Liver (tissue), 8 donors: ENCODE measurements at regions not wholly inside any gene's neighbourhood (a gene's known extent, or its start where the extent isn't known, plus 50 kb on each side); places are given as distances from the start of the nearest gene placed in this dataset.

Experiments used
- DNase-seq: peaks from one replicate; pipeline ENCODE4 v3.0.0-alpha.2; 2017; ENCODE audit warnings: low spot score
- H3K27ac ChIP-seq, 2 donors: one replicate each; pipeline ENCODE4 v1.7.0; 2013; ENCODE audit warnings: inconsistent platforms in 2 of 2, low read length in 2 of 2, control low read depth in 1 of 2, low read depth in 1 of 2, mild to moderate bottlenecking in 1 of 2
- H3K27me3 ChIP-seq, 4 donors: one replicate each; pipeline versions ENCODE4 v1.6.1 to v1.7.0; 2013; ENCODE audit warnings: low read length in 3 of 4, inconsistent platforms in 1 of 4, mild to moderate bottlenecking in 1 of 4, moderate library complexity in 1 of 4; ENCODE audit not compliant: control insufficient read depth in 4 of 4, insufficient read depth in 4 of 4
- H3K36me3 ChIP-seq, 4 donors: one replicate each; pipeline versions ENCODE4 v1.6.1 to v1.7.0; 2013; ENCODE audit warnings: low read length in 3 of 4, mild to moderate bottlenecking in 3 of 4, low read depth in 1 of 4, moderate library complexity in 1 of 4; ENCODE audit not compliant: control insufficient read depth in 4 of 4, insufficient read depth in 3 of 4
- H3K4me1 ChIP-seq, 4 donors: one replicate each; pipeline versions ENCODE4 v1.6.1 to v1.7.0; 2013; ENCODE audit warnings: low read length in 3 of 4, mild to moderate bottlenecking in 3 of 4, moderate library complexity in 1 of 4; ENCODE audit not compliant: control insufficient read depth in 4 of 4, insufficient read depth in 4 of 4
- H3K4me3 ChIP-seq, 3 donors: one replicate each; pipeline versions ENCODE4 v1.6.1 to v1.7.0; 2013; ENCODE audit warnings: low read length in 3 of 3, control low read depth in 1 of 3, low read depth in 1 of 3, mild to moderate bottlenecking in 1 of 3
- H3K9ac ChIP-seq, 2 donors: one replicate each; pipeline ENCODE4 v1.7.0; 2013; ENCODE audit warnings: low read length in 2 of 2, mild to moderate bottlenecking in 2 of 2, moderate library complexity in 2 of 2, control low read depth in 1 of 2, low read depth in 1 of 2
- H3K9me3 ChIP-seq, 4 donors: one replicate each; pipeline versions ENCODE4 v1.6.1 to v1.7.0; 2013; ENCODE audit warnings: low read length in 3 of 4; ENCODE audit not compliant: control insufficient read depth in 4 of 4
- CTCF ChIP-seq: fragments of 150-350 bp; IDR thresholded peaks from 2 replicates; pipeline ENCODE4 v1.5.1; 2017; ENCODE audit warnings: improper control_type of control experiment, low read depth, low read length; ENCODE audit not compliant: missing input control
- EGR1 ChIP-seq, 2 donors: IDR thresholded peaks; 2 replicates each; pipeline ENCODE4 v1.6.1; 2016 to 2018; ENCODE audit warnings: antibody characterized with exemption in 2 of 2, low read depth in 2 of 2
- FOXA1 ChIP-seq: IDR thresholded peaks from 2 replicates; pipeline ENCODE4 v1.6.1; 2016; ENCODE audit warnings: antibody characterized with exemption
- GABPA ChIP-seq, 2 donors: IDR thresholded peaks in 1 of 2; conservative IDR thresholded peaks in 1 of 2; 2 replicates each; pipeline ENCODE4 v1.6.1; 2016; ENCODE audit warnings: antibody characterized with exemption in 2 of 2, mild to moderate bottlenecking in 1 of 2, moderate library complexity in 1 of 2
- HNF4A ChIP-seq, 2 donors: conservative IDR thresholded peaks; 2 replicates each; pipeline ENCODE4 v1.6.1; 2016; ENCODE audit warnings: antibody characterized with exemption in 2 of 2, mild to moderate bottlenecking in 2 of 2
- HNF4G ChIP-seq: IDR thresholded peaks from 2 replicates; pipeline ENCODE4 v1.6.1; 2016; ENCODE audit warnings: antibody characterized with exemption
- NR2F2 ChIP-seq: IDR thresholded peaks from 2 replicates; pipeline ENCODE4 v1.6.1; 2016; ENCODE audit warnings: antibody characterized with exemption
- RAD21 ChIP-seq, 2 donors: IDR thresholded peaks; 2 replicates each; pipeline ENCODE4 v1.6.1; 2016; ENCODE audit warnings: antibody characterized with exemption in 2 of 2, mild to moderate bottlenecking in 2 of 2
- RXRA ChIP-seq, 2 donors: IDR thresholded peaks; 2 replicates each; pipeline ENCODE4 v1.6.1; 2017 to 2018; ENCODE audit warnings: antibody characterized with exemption in 2 of 2, mild to moderate bottlenecking in 1 of 2
- SP1 ChIP-seq: IDR thresholded peaks from 2 replicates; pipeline ENCODE4 v1.6.1; 2018; ENCODE audit warnings: antibody characterized with exemption, mild to moderate bottlenecking
- TAF1 ChIP-seq: conservative IDR thresholded peaks from 2 replicates; pipeline ENCODE4 v1.6.1; 2016; ENCODE audit warnings: antibody characterized with exemption, mild to moderate bottlenecking
- YY1 ChIP-seq: IDR thresholded peaks from 2 replicates; pipeline ENCODE4 v1.6.1; 2016; ENCODE audit warnings: antibody characterized with exemption, mild to moderate bottlenecking
- ZBTB33 ChIP-seq: IDR thresholded peaks from 2 replicates; pipeline ENCODE4 v1.6.1; 2016; ENCODE audit warnings: antibody characterized with exemption
- whole genome bisulfite sequencing: extraction: QIAGEN DNeasy Blood & Tissue Kit; methylation state at CpG from one replicate; pipeline ENCODE4 v1.1.7; 2013; 5-methylcytosine and 5-hydroxymethylcytosine counted together
- TF ChIP-seq, protein P1 (sequence below): IDR thresholded peaks from 2 replicates; pipeline ENCODE4 v1.6.1; 2016; ENCODE audit warnings: antibody characterized with exemption, mild to moderate bottlenecking
- TF ChIP-seq, protein P2 (sequence below): IDR thresholded peaks from 2 replicates; pipeline ENCODE4 v1.6.1; 2016; ENCODE audit warnings: antibody characterized with exemption
- donor health status: healthy.
- donor health status: healthy.
- donor health status: healthy.
- donor health status: healthy.
- donor health status: healthy.

DNA sequence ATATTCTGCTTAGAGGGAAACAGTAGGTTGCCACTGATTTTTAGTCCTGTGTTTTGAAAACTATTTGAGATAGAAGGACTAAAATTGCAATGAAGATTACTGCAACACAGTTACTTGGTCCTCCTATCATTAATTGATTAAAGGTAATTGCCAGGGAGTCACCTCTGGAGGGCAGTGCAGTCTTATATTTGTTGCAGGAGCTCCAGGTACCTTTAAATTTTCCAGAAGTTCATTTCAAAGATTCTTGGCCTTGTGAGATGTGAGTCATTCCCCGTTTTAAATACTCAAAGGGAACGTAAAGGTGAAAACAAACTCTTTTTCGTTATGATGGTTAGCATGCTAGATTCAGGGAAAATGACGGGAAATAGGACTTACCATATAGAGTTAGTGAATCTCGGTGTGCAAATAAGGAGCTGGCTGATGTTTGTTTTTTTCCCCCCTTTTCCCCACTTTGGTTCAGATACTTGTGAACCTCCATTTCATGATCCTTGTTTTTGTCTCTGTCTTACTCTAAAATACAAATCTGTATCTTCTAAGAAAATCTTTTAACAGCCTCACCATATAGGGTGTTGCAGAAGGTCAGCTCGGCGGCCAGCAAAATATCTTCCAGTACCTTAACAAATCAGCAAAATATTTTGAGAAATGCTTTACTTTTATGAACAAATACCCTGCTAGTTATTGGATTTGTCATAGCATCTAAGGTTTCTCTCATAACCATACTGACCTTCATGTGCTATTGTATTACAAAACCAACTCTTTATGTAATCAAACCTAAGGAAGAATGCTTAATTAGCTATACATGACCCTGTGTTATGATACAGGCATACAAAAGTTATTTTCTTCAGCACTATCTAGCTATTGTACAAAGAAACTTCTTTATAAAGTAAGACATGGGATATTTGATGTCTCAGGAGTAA lies 143.0 kb upstream of the HDAC9 start (continued):
- TF ChIP-seq RXRA (IDR thresholded peaks at IDR 0.05) (no peak), FOXA1 (no peak)

DNA sequence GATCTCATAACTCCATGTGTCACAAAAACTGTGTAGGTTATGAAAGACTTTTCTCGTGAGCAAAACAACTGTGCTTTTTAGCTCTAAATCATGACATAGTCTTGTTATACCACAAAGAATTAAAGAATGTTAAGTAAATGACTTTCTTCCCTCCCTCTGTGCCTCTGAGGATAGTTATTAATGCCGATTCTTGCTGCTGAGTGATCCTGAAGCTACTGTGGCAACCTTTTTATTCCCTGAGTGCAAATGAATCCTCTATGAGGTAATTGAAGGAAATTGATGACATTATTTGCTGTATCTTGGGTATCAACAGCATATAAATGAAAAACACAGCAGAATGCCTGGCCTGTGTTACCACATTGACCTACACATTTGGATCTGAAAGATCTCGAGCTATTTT lies 142.2 kb upstream of the HDAC9 start:
- no peak overlapping the region for H3K4me3 ChIP-seq
- TF ChIP-seq EGR1 (IDR thresholded peaks at IDR 0.05; ENCODE audit: low read depth in 2 of 2) = no peak
- 73% methylated on average over 3 of the region's 3 CpGs for WGBS
- H3K9me3 ChIP-seq = no peaks in the 10 kb centered on the region
- H3K4me1 ChIP-seq = no peaks in the 10 kb centered on the region
- H3K9ac ChIP-seq = no peak overlapping the region
- H3K36me3 ChIP-seq = no peaks in the 10 kb centered on the region
- no peaks in the 10 kb centered on the region for H3K27me3 ChIP-seq
- no peak overlapping the region for H3K27ac ChIP-seq
- no peak for DNase-seq

DNA sequence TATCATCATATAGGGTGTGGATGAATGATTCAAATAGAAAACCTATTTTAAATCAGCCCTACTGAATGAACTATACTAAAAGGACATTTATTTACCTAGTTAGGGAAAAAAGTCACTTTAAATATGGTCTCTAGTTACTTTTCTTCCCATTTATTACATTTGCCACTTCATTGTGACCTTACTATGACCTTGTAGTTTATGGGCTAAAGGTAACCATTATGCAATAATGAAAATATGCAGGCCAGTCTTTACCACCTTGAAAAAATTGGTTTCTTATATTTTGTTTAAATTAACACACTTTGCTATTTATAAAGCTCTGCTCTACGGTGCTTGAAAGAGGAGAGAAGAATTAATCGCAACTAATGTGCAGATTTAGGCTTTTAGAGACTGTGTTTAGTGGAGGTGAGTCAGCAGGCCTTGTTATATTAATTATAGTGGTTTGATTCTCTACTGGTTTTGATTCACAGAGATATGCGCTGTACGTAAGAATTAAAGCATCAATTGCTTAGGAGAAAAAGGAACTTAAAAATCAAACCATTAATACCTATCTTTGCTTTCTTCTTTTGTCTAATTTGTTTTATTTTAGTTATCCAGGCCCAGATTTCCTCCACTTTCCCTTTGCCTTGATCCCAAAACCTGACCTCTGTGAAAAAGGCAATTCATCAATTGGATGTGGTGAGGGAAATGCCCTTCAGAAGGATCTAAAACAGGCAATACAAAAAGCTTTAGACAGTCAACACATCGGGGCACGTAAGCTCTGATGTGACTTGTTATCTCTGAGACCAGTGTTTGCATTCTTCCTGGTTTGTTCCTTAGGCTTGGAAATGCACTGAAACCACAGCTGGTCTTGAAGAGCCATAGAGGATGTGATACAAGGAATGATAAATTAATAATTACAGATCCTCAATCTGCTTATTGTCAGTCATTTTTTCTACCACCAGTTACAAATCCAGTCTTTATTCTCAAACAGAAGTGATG lies 141.2 kb upstream of the HDAC9 start:
- no peak overlapping the region for H3K9ac ChIP-seq
- TF ChIP-seq HNF4A (conservative IDR thresholded peaks at IDR 0.05) = no peak
- no peak for TF ChIP-seq RAD21 (IDR thresholded peaks at IDR 0.05)
- TF ChIP-seq RXRA (IDR thresholded peaks at IDR 0.05) = peak in 1 of 2 donors; percentile 11
- H3K27ac ChIP-seq = no peak overlapping the region
- no peak overlapping the region for H3K4me3 ChIP-seq
- no peaks in the 10 kb centered on the region for H3K4me1 ChIP-seq
- H3K36me3 ChIP-seq = no peaks in the 10 kb centered on the region
- WGBS = 84% methylated on average over 6 of the region's 6 CpGs
- no peaks in the 10 kb centered on the region for H3K9me3 ChIP-seq
- no peak for DNase-seq
- H3K27me3 ChIP-seq = no peaks in the 10 kb centered on the region

DNA sequence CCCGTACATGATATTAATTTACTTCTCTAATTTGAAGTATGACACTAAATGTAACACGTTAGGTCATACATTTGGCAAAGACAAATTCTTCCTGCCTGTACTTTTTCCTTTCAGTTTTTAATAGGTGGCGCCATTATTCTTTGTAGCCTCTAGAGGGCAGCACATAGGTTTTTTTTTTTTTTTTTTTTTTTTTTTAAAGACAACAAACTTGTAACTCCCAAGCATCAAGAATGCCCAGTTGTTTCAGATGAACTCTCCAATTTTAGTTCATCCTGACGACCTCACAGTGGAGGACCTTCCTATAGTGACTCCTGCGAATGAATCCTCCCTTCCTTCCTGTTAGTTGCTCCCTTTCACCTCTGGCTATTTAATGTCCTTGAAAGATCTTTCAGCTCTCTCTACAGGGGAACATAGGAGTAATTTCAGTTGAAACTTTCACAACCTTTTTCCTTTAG lies 139.3 kb upstream of the HDAC9 start:
- no peak for DNase-seq
- Histone ChIP-seq H3K9me3 (no peaks in the 10 kb centered on the region), H3K36me3 (no peaks in the 10 kb centered on the region), H3K9ac (no peak overlapping the region), H3K27ac (no peak overlapping the region), H3K4me3 (no peak overlapping the region), H3K4me1 (no peaks in the 10 kb centered on the region), H3K27me3 (no peaks in the 10 kb centered on the region)
- 1% methylated on average over 5 of the region's 5 CpGs for WGBS
- TF ChIP-seq NR2F2 (no peak), TAF1 (no peak), EGR1 (IDR thresholded peaks at IDR 0.05; ENCODE audit: low read depth in 2 of 2) (no peak), RXRA (IDR thresholded peaks at IDR 0.05) (no peak), RAD21 (IDR thresholded peaks at IDR 0.05) (peak; percentile 66 to 69), CTCF (peak; percentile 68), GABPA (IDR thresholded peaks at IDR 0.05 in 1 of 2, conservative IDR thresholded peaks at IDR 0.05 in 1 of 2) (no peak), YY1 (peak; percentile 22), FOXA1 (no peak), SP1 (no peak), ZBTB33 (no peak), HNF4G (no peak), HNF4A (conservative IDR thresholded peaks at IDR 0.05) (no peak)
- TF ChIP-seq, protein P1, sequence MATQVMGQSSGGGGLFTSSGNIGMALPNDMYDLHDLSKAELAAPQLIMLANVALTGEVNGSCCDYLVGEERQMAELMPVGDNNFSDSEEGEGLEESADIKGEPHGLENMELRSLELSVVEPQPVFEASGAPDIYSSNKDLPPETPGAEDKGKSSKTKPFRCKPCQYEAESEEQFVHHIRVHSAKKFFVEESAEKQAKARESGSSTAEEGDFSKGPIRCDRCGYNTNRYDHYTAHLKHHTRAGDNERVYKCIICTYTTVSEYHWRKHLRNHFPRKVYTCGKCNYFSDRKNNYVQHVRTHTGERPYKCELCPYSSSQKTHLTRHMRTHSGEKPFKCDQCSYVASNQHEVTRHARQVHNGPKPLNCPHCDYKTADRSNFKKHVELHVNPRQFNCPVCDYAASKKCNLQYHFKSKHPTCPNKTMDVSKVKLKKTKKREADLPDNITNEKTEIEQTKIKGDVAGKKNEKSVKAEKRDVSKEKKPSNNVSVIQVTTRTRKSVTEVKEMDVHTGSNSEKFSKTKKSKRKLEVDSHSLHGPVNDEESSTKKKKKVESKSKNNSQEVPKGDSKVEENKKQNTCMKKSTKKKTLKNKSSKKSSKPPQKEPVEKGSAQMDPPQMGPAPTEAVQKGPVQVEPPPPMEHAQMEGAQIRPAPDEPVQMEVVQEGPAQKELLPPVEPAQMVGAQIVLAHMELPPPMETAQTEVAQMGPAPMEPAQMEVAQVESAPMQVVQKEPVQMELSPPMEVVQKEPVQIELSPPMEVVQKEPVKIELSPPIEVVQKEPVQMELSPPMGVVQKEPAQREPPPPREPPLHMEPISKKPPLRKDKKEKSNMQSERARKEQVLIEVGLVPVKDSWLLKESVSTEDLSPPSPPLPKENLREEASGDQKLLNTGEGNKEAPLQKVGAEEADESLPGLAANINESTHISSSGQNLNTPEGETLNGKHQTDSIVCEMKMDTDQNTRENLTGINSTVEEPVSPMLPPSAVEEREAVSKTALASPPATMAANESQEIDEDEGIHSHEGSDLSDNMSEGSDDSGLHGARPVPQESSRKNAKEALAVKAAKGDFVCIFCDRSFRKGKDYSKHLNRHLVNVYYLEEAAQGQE = no peak
- TF ChIP-seq, protein P2, sequence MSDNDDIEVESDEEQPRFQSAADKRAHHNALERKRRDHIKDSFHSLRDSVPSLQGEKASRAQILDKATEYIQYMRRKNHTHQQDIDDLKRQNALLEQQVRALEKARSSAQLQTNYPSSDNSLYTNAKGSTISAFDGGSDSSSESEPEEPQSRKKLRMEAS = no peak
